ENCODE measurements at regions not wholly inside any gene's neighbourhood (a gene's known extent, or its start where the extent isn't known, plus 50 kb on each side); places are given as distances from the start of the nearest gene placed in this dataset.

DNA sequence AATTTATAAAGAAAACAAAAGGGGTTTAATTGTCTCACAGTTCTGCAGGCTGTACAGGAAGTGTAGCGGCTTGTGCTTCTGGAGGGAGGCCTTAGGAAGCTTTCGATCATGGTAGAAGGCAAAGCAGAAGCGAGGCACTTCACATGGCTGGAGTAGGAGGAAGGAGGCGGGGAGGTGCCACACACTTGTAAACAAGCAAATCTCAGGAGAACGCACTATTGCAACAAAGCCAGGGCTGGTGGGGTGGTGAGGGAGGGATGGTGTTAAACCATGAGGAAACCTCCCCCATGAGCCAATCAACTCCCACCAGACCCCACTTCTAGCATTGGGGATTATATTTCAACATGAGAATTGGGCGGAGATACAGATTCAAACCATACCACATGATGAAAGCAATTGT is 1116.3 kb downstream of the FAT4 start:
- DNase-seq, result no peak

DNA sequence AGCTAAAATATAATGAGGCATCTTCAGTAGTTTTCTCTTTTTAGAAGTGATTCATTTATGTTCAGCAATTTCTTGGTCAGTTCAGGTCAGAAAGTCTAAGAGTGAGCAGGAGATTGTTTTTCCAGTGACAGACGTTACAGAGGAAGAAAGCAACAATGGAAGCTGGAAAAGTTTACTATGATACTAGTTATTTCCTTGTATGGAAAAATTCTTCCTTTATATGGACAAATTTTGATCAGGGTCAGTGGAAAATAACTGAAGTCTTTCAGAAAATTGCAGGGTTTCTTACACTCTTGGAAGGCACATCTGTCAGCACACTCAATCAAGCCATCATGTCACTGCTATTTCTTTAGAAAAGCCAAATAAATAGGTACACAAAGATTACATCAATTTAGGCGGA is 1120.7 kb downstream of the FAT4 start:
- DNase-seq, result no peak

DNA sequence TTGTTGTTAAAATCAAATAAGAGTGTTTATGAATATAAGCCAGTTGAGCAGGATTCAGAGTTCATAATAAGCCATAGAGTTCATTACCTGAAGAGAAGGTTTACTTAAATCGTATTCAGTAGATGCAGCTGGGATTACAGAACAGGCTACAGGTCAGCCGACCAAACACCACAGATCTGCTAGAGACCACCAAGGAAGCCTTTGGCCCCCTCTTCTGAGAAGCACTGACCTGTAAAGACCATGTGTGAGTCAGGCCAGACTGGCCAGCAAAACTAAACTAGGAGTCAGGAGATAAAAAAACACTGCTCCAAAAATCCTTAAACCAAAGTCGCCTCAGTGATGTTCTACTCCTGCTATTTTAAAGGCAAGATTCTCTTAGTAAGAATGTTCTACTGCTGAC is 1125.5 kb downstream of the FAT4 start:
- no peak for DNase-seq

DNA sequence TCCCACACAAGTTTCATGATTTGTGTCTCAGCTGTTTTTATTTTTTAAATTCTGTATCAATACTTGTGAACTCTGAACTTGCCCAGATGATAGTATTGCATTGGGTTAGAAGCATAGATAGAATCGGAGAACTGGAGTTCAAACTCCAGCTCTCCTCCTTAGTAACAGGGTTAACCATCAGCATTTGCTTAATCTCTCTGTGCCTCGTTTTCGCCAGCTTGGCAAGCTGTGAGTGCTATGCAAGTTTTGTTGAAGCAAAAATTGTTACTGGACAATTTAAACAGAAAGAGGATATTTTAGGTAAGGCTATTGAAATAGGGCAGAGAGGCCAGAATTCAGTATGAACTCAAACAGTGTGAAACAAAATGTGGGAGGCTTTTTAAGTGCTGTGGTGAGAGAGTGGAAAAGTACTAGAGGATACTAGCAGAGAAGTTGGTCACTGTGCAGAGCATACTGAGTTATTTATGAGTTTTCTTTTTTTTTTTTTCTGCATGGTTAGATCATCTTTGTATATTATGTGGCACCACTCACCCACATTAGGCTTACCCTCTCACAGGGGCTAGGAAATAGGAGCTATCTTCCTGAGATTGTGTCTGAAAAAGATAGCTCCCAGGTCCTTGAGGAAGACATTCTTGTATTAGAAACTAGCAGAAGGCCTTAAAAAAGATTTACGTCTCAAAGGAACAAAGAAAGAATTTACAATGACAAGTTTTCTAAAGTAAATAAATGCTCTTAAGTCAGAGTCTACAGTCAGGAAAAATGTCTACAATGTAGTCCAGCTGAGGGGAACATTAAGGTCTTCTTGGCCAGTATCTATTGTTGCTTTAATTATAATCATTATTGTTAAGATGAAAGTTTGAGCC is 1126.6 kb downstream of the FAT4 start:
- DNase-seq, result peak; percentile 57

DNA sequence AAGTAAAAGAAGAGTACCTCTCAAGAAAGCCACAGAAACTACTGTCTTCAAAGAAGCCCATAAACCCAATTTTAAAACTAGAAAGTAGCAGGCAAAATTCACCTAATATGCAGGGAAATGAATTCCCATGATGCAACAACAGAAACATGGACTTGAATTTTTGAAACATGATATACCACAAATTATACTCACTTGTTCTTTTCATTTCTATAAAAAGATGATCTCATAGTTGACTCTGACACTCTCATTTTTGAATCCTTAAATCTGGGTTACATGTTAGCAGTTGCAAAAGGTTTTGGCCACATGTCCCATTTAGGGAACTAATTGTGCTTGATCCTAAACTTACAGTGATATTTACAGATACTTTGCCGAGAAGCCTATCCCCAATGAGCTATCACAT is 1130.8 kb downstream of the FAT4 start:
- DNase-seq, result no peak

DNA sequence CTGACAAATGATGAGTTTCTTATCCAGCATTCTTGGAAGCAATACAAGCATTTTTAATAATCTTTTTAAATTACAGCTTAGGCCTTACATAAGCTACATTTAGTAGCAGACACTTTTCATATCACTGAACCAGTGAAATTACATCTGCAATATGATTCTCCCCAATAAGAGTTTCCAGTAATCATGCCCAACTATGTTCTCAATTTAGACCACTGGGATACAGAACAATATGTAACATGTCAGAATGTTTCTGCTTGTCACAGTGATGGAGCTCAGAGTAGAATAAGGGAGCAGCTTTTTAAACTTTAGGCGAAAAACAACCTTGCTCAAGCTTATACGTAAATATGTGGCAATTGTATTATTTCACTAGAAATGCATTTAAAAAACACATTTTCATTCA is 1132.2 kb downstream of the FAT4 start:
- no peak for DNase-seq

DNA sequence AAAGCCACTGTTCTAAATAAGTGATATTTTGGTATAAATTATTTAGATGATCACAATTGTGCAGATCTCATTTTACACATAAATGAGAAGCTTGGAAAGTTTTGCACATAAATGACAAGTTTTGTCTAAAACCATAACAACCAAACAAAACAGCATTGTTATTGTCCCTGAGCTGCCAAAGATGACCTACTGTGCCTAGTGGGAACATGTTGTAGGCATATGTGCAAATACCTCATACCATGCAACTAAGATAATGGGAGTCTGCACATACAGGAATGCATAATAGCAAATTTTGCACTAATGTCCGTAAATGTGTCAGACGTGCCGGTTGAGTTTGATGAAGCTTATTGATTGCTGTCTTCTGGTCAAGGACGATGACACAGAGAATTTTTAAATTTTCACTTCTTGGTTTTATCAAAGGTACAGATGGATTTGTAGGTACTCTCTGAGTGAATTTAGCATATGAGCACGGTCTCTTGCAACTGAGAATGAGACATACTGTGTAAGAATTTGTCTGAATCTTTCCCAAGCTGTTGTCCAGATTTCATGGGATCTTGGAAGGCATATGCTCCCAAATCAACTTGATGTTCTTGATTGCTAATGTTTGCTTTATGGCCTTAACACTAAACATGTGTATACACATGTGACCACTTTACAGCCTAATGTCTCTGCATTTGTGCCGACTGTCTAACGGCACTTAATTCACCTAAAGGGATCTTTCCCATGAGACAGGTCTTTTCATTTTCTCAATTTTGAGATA is 1133.5 kb downstream of the FAT4 start:
- no peak for DNase-seq

DNA sequence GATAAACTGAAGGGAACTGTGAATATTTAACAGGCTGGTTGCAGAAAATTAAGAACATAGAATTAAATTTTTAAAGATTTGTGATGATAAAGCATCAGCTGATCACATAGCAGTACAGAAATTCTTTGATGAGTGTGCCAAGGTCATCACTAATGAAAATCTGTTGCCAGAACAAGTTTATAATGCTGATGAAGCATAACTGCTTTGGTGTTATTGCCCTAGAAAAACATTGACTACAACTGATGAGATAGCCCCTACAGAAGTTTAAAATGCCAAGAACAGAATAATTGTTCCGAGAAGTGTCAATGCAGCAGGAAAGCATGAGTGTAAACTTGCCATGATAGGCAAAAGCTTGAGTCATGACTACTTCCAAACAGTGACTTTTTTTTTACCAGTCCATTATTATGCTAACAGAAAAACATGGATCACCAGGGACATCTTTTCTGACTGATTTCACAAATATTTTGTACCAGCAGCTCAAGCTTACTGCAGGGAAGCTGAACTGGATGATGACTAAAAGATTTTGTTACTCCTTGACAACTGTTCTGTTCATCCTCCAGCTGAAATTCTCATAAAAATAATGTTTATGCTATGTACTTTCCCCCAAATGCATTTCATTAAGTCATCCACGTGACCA is 1136.6 kb downstream of the FAT4 start:
- DNase-seq, result no peak

DNA sequence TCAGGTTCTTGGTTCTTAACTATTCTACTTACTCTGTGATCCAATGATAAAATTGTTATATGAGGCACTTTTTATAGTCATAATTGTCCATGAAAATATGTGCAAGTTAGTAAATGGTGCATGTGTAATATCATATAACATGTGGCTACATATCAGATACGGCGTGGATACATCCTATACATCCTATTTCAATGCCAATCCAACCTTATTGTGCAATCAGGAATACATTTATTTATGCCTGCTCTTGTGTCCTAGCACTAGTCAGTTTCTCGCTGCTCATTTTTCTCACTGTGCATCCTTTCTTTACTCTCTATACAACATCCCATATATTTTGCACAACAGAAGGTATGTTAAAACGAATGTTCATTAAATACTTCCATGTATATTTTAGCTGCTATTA is 1141.1 kb downstream of the FAT4 start:
- no peak for DNase-seq

DNA sequence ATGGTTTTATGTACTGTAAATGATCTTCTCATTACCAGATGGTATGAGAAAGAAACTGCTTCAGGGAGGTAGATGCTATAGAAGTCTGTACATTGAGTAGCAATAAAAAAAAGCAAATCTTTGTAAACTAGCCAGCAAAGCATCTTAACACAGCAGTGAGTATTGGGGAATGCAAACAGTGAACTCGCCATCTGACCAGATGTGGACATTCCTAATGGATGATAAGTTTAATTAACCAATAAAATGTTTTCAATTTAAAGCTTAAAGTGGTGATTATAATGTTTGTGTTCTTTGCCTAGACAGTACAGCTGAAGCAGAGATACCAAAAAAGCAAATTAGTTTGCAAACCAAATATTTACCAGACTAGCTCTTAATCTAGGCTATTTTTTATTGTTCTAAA is 1144.2 kb downstream of the FAT4 start:
- DNase-seq, result no peak

DNA sequence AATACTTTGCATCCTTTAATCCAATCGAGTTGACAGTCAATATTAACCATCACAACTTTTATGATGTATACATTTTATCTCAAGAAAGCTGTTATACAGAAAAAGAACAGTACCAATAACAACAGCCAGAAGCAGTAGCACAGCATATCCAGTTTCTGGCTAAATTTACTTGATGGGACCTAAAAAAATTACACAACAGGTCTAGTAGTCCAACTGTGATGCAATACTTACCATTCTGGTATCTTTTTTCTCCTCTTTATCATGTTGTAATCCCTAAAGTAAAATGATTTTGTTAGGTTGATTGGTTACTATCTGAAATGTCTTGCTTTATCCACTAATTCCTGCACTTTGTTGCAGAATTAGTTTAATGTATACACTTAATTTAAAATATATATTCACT is 1150.6 kb downstream of the FAT4 start:
- DNase-seq, result no peak

DNA sequence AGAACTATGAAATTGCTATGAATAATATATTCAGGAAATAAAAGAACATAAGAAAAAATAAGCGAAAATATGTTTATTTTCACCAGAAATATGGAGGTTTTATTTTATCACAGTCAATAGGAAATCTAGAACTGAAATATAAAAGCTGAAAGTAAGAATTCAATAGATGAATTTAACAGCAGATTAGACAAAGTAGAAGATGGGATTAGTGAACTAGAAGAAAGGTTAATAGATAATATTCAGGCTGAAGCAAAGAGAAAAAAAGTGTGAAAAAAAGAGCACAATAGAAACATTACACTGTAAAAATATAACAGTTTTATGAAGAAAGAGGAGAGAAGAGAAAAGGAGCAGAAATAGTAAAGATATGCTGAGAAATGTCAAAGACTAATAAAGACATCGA is 1152.1 kb downstream of the FAT4 start:
- DNase-seq, result no peak

DNA sequence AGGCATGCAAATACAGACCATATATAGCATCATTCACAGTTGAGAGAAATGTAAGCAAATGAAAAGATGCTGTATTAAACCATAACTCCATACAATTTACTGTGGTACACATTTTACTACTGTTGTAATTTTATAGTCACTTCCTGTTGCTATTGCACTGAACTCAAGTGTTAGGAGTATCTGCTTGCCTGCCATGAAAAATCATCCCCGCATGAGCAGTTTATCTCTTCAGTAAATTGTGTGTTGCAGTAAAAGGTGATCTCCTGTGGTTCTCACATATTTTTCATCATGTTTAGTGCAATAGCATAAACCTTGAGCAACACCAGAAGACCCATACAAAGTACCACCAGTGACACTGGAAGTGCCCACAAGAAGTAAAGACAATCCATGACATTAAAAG is 1153.4 kb downstream of the FAT4 start:
- no peak for DNase-seq

DNA sequence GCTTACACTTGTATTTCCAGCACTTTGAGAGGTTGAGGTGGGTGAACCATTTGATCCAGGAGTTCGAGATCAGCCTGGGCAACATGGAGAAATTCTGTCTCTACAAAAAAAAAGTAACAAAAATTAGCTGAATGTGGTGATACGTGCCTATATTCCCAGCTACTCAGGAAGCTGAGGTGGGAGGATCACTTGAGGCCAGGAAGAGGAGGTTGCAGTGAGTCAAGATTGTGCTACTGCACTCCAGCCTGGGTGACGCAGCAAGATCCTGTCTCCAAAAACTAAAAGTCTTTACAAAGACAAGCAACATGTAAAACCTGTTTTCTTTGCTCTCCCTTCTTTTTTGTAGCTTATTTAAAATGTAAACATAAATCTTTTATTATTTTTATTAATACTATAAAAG is 1156.1 kb downstream of the FAT4 start:
- DNase-seq, result no peak

DNA sequence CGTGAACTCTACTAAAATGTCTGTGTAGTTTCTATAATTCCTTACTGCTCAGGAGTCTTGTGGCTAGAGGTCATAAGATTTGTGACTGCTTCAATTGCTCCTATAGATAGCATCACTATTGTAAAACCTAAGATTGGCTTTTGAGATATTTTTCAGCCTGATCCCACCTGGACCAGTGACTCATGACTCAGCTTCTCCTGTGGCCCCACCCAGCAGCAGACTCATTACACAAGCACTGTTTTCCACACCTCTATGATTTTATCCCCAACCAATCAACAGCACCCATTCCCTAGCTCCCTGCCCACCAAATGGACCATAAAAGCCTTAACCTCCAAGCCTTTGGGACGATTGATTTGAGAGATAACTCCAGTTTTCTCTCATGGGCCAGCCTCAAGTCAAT is 1157.0 kb upstream of the INTU start:
- no peak for DNase-seq

DNA sequence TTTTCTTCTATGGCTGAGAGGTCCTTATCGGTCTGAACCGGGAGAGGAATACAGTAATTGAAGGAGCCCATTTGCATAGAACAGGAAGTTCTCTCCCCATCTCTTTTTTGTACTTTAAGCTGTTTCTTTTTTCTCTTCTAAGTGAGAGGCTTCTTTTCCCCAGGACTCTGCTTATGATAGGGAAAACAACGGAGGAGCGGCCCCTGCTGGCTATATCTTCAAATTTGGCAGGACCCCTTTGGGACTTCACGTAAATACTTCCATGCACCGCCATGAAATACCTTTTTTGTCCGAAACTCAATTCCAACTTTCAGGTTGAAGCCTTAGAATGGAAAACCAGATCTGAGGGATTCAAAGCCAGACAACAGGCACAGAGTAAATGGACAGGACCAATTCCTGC is 1153.0 kb upstream of the INTU start:
- DNase-seq, result no peak

DNA sequence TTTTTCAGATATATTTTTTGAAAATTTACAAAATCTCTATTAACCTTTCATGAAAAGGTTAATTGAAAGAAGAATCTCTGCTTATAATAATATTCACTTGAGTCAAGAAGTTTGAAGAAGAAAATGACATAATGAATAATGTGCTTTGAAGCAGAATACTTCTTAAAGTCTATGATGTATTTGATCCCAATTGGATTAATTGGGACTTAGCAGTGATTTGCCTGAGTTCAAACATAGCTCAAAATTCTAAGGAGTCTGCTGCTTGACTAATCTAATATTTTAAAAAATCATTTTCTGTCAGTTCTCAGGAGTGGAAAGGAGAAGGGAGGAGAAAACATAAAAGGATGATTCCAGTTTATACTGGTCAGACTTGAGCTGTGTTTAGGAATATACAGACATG is 1150.4 kb upstream of the INTU start:
- no peak for DNase-seq

DNA sequence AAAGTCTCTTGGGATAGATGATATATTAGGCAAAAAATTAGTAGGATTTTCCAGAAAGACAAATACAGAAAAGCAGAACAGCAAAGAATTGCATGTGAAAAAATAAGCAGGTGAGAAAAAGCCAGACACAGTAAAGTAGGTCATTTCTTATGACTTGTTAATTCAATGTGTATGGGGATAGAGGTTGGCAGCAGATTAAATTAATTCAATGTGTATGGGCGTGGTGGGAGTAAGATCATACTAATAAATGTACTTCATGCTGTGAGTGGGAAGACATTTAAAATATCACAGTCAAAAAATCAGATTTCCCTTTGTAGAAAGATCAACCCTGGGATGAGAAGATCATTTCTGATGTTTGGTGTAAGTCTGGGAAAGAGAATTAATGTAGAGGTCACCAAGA is 1146.4 kb upstream of the INTU start:
- no peak for DNase-seq

DNA sequence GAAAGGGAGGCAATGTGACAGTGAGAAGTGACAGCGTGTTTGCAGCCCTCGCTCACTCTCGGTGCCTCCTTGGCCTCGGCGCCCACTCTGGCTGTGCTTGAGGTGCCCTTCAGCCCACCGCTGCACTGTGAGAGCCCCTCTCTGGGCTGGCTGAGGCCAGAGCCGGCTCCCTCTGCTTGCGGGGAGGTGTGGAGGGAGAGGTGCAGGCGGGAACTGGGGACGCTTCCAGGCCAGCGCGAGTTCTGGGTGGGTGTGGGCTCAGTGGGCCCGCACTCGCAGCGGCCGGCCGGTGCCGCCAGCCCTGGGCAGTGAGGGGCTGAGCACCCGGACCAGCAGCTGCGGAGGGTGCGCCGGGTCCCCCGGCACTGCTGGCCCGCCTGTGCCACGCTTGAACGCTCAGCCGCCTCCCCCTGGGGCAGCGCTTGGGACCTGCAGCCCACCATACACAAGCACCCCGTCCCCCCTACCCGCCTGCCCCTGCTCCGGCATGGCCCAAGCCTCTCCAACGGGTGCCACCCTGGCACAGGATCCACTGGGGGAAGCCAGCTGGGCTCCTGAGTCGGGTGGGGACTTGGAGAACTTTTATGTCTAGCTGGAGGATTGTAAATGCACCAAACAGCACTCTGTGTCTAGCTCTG is 1142.8 kb upstream of the INTU start:
- no peak for DNase-seq

DNA sequence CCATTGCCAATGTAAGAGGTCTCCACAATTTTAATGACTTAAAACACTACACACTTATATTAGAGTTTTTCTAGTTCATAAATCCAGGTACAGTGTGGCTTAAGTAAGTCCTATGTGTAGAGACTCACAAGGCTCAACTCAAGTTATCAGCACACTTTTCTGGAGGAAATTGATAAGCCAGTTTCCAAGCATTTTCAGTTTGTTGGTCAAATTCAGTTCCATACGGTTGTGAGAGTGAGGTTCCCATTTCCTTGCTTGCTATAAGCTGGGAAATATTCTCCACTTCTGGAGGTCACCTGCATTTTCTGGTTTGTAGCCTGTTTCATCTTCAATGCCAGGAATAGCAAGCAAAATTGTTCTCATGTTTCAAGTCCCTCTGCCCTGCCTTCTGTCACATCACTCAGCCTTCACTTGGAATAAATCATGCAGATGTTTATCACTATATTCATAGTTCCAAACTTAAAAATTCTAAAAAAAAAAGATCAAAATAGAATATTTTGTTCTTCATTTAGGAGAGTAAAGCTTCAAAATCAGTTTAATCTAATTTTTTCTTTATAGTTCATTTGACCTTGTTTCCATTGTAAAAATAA is 1137.5 kb upstream of the INTU start:
- DNase-seq, result no peak

DNA sequence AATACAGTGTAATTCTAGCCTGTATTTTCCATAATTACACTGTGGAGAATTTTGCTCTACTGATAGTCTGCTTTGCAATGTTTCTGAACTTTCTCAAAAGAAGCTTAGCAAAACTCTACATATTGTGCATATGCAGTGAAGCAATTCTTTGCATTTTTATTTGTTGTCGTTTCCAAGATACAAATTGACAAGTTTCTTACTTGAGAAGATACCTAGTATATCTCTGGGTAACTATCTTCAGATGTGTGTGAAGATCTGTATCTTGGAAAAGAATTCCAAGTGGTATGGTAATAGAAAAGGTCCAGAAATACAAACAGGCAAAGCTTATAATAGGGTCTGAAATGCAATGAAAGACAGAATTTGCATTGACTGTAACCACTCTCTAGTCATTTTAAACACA is 1119.8 kb upstream of the INTU start:
- no peak for DNase-seq

DNA sequence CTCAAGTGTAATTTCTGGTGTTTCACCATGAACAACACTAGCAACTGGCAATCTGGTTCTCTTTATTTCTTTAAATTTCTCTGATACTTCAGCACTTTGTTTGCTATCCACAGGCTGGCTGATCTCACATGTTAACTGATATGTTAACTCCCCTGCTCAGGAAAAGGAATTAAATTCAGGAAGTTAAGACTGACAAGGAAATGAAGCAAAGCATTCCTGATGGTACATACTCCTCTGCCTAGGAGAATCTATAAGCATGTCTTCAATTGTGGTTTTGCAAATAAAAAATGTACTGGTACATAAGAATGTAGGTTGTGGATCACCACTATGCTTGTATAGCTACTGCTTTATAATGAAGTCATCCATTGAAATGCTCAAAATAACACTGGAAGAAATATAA is 1119.2 kb upstream of the INTU start:
- peak; percentile 35 for DNase-seq
